GM12878 (cell line): ENCODE measurements at regions not wholly inside any gene's neighbourhood (a gene's known extent, or its start where the extent isn't known, plus 50 kb on each side); places are given as distances from the start of the nearest gene placed in this dataset.

Experiments
- ATAC-seq: fragments of 200-7000 bp; cut with Tn5 transposase; 3 replicates; pipeline ENCODE4 v1.9.1; 2020; ENCODE audit warnings: mild to moderate bottlenecking, moderate library complexity
- BruUV-seq: library from RNA; stranded (reverse); fragments of 400-500 nt; replicated peaks from 2 replicates; lab custom pipeline; 2021; lab: Mats Ljungman, UMichigan
- CTCF ChIA-PET: fragments of 300-600 bp; sonication (Branson Sonifier 250); formaldehyde crosslinking; extraction: SDS; loops from one replicate; lab custom pipeline; 2021; ENCODE audit warnings: inconsistent platforms; lab: Yijun Ruan, JAX
- POLR2A ChIA-PET: fragments of 350-600 bp; formaldehyde crosslinking; extraction: SDS; loops from one replicate; lab custom pipeline; 2021; ENCODE audit warnings: inconsistent platforms; lab: Charles Lee
- RAD21 ChIA-PET: fragments of 300-600 bp; sonication (Branson Sonifier 250); formaldehyde crosslinking; loops from one replicate; lab custom pipeline; 2023; ENCODE audit warnings: antibody characterized with exemption; ENCODE audit not compliant: unreplicated experiment; lab: Charles Lee
- SMC1A ChIA-PET: fragments of 300-600 bp; sonication (Branson Sonifier 250); formaldehyde crosslinking; loops from one replicate; lab custom pipeline; 2023; ENCODE audit not compliant: unreplicated experiment, uncharacterized antibody; lab: Charles Lee
- DNase-seq: peaks from one replicate; pipeline ENCODE4 v3.0.0-alpha.2; 2011; ENCODE audit warnings: low read depth, low spot score
- FAIRE-seq: peaks from 3 replicates; lab custom pipeline; 2011; peaks lifted over from hg19 to GRCh38; lab: Jason Lieb, UNC
- H2AFZ ChIP-seq: 2 replicates; pipeline ENCODE4 v1.6.0; 2011; ENCODE audit warnings: low read depth, low read length, control low read depth; ENCODE audit not compliant: control insufficient read depth
- H3K27ac ChIP-seq: 2 replicates; pipeline ENCODE4 v1.5.1; 2011; ENCODE audit warnings: control low read depth; ENCODE audit not compliant: control insufficient read depth, insufficient read depth
- H3K27me3 ChIP-seq, 2 experiments: replicated peaks in 1 of 2; 2 replicates each; pipeline versions ENCODE4 v1.6.0 to v1.6.1; 2011; ENCODE audit warnings: low read length in 1 of 2; ENCODE audit not compliant: control insufficient read depth in 2 of 2, insufficient read depth in 2 of 2
- H3K36me3 ChIP-seq, 2 experiments: 2 replicates each; pipeline ENCODE4 v1.5.1; 2011; ENCODE audit warnings: low read length in 1 of 2; ENCODE audit not compliant: control insufficient read depth in 2 of 2, insufficient read depth in 2 of 2
- H3K4me1 ChIP-seq: 2 replicates; pipeline ENCODE4 v1.6.1; 2011; ENCODE audit warnings: mild to moderate bottlenecking, low read length, moderate library complexity, mixed read lengths; ENCODE audit not compliant: control insufficient read depth, insufficient read depth
- H3K4me2 ChIP-seq: 2 replicates; pipeline ENCODE4 v1.6.0; 2011; ENCODE audit warnings: control low read depth; ENCODE audit not compliant: control insufficient read depth, insufficient read depth
- H3K4me3 ChIP-seq: fragments of 200-600 bp; sonication (generic); 2 replicates; pipeline ENCODE4 v1.5.1; 2016
- H3K79me2 ChIP-seq: 2 replicates; pipeline ENCODE4 v1.6.0; 2011; ENCODE audit warnings: low read length; ENCODE audit not compliant: control insufficient read depth, insufficient read depth
- H3K9ac ChIP-seq: 2 replicates; pipeline ENCODE4 v1.8.0; 2011; ENCODE audit warnings: low read length, control low read depth, mixed read lengths; ENCODE audit not compliant: control insufficient read depth, insufficient read depth
- H3K9me3 ChIP-seq: replicated peaks from 3 replicates; pipeline ENCODE4 v1.5.1; 2011; ENCODE audit warnings: mild to moderate bottlenecking, low read length; ENCODE audit not compliant: control insufficient read depth, insufficient read depth
- H4K20me1 ChIP-seq: 2 replicates; pipeline ENCODE4 v1.6.0; 2011; ENCODE audit not compliant: control insufficient read depth, insufficient read depth
- ASH2L ChIP-seq: fragments of 300-600, 200-600 bp; sonication (generic); IDR thresholded peaks from 2 replicates; pipeline ENCODE4 v1.6.1; 2017; ENCODE audit warnings: low read depth, mild to moderate bottlenecking, borderline replicate concordance
- FOXK2 ChIP-seq: fragments of 450-650 bp; IDR thresholded peaks from 2 replicates; pipeline ENCODE4 v1.6.1; 2017; ENCODE audit warnings: mild to moderate bottlenecking, moderate library complexity
- PAX5 ChIP-seq: IDR thresholded peaks from 2 replicates; pipeline ENCODE4 v1.6.1; 2011; ENCODE audit warnings: low read depth, low read length, borderline replicate concordance
- POLR2AphosphoS2 ChIP-seq: IDR thresholded peaks from 2 replicates; pipeline ENCODE4 v1.6.1; 2011; ENCODE audit warnings: low read depth, mild to moderate bottlenecking, low read length, improper control_type of control experiment, moderate library complexity
- USF1 ChIP-seq: IDR thresholded peaks from 2 replicates; pipeline ENCODE4 v1.6.1; 2011; ENCODE audit warnings: borderline replicate concordance, low read depth, mild to moderate bottlenecking, moderate library complexity, mixed read lengths, low read length; ENCODE audit not compliant: insufficient read depth; ENCODE audit errors: extremely low read length
- ZBTB33 ChIP-seq: fragments of 450-650 bp; IDR thresholded peaks from 2 replicates; pipeline ENCODE4 v1.6.1; 2017; ENCODE audit warnings: mild to moderate bottlenecking
- ZNF207 ChIP-seq: fragments of 450-650 bp; IDR thresholded peaks from 2 replicates; pipeline ENCODE4 v1.6.1; 2014; ENCODE audit warnings: antibody characterized with exemption, mild to moderate bottlenecking, borderline replicate concordance
- ZNF622 ChIP-seq: fragments of 450-650 bp; IDR thresholded peaks from 2 replicates; pipeline ENCODE4 v1.6.1; 2017; ENCODE audit warnings: mild to moderate bottlenecking, inconsistent platforms
- WGBS: methylation state at CpG from one replicate; pipeline ENCODE4 v1.1.6; 2016; ENCODE audit warnings: low lambda C conversion rate; ENCODE audit not compliant: insufficient replicate concordance, insufficient coverage; ENCODE audit errors: missing lambda C conversion rate; 5-methylcytosine and 5-hydroxymethylcytosine counted together
- in situ Hi-C: fragments of 300-500 bp; cut with MboI; formaldehyde crosslinking; loops from 9 replicates; pipeline ENCODE4 v1.14.3; 2018; ENCODE audit warnings: mixed read lengths
- intact Hi-C: fragments of 100-400 bp; cut with micrococcal nuclease; formaldehyde crosslinking; loops from one replicate; pipeline ENCODE4 v1.14.2; 2022; ENCODE audit not compliant: unreplicated experiment

- Histone ChIP-seq H3K4me2 (no peak overlapping the region), H3K36me3 (no peaks in the 10 kb centered on the region), H3K4me1 (no peaks in the 10 kb centered on the region), H3K79me2 (no peaks in the 10 kb centered on the region), H2AFZ (no peak overlapping the region), H3K9ac (no peak overlapping the region), H3K27ac (no peak overlapping the region), H3K9me3 (no peaks in the 10 kb centered on the region), H3K4me3 (no peak overlapping the region), H3K27me3 (no peaks in the 10 kb centered on the region), H4K20me1 (no peaks in the 10 kb centered on the region)
- no peak for FAIRE-seq
- WGBS, result 0% methylated on average over 1 of the region's 1 CpG
- DNase-seq, result no peak
- ATAC-seq, result no peak
- intact Hi-C loops (no loop called here), in situ Hi-C loops (no loop called here)
- TF ChIP-seq POLR2AphosphoS2, result no peak
- TF ChIP-seq ZBTB33, result no peak
- TF ChIP-seq USF1, result no peak
- no peak for TF ChIP-seq FOXK2
- TF ChIP-seq ZNF207, result no peak
- TF ChIP-seq ASH2L, result no peak
- no peak for TF ChIP-seq PAX5
- no peak for TF ChIP-seq ZNF622
- no TSS peak for BruUV-seq
- CTCF ChIA-PET, result no interaction called here
- RAD21 ChIA-PET, result no interaction called here
- POLR2A ChIA-PET, result no interaction called here
- SMC1A ChIA-PET, result no interaction called here
Measured at GRCh38 chr4:91812319-91812718, 491.4 kb upstream of the GRID2 start.
